H1 (cell line): ENCODE measurements at regions not wholly inside any gene's neighbourhood (a gene's known extent, or its start where the extent isn't known, plus 50 kb on each side); places are given as distances from the start of the nearest gene placed in this dataset.

Experiments used
- ASH2L ChIP-seq: fragments of 200-600, 300-600 bp; sonication (generic); IDR thresholded peaks from one replicate; pipeline ENCODE4 v1.7.1; 2017; ENCODE audit warnings: low read length
- BCL11A ChIP-seq, 2 experiments: IDR thresholded peaks; one replicate each; pipeline ENCODE4 v1.6.1; 2011; ENCODE audit warnings: low read depth in 2 of 2, low read length in 2 of 2, mild to moderate bottlenecking in 2 of 2
- CREB1 ChIP-seq: IDR thresholded peaks from 2 replicates; pipeline ENCODE4 v1.6.1; 2012; ENCODE audit warnings: inconsistent platforms
- CTCF ChIP-seq, 3 experiments: IDR thresholded peaks; 1 replicate in 2 of 3; 2 replicates in 1 of 3; pipeline versions ENCODE4 v1.5.1 to v1.6.1; 2011; ENCODE audit warnings: low read length in 3 of 3, mild to moderate bottlenecking in 3 of 3, inconsistent platforms in 2 of 3, low read depth in 1 of 3, moderate library complexity in 1 of 3; ENCODE audit not compliant: insufficient read depth in 1 of 3; ENCODE audit errors: control extremely low read depth in 1 of 3
- EP300 ChIP-seq, 2 experiments: IDR thresholded peaks; 1 replicate in 1 of 2; 2 replicates in 1 of 2; pipeline ENCODE4 v1.6.1; 2011 to 2012; ENCODE audit warnings: low read depth in 2 of 2, low read length in 2 of 2, mild to moderate bottlenecking in 2 of 2, borderline replicate concordance in 1 of 2, inconsistent platforms in 1 of 2, moderate library complexity in 1 of 2
- EZH2 ChIP-seq: fragments of 200-600 bp; sonication (generic); IDR thresholded peaks from 2 replicates; pipeline ENCODE4 v1.7.1; 2012; ENCODE audit warnings: low read depth, mild to moderate bottlenecking, moderate library complexity, low read length, inconsistent platforms; ENCODE audit not compliant: severe bottlenecking
- FOSL1 ChIP-seq: IDR thresholded peaks from 2 replicates; pipeline ENCODE4 v1.6.1; 2011; ENCODE audit warnings: mild to moderate bottlenecking, low read depth, low read length, moderate library complexity; ENCODE audit not compliant: insufficient read depth
- POLR2A ChIP-seq, 2 experiments: IDR thresholded peaks; 1 replicate in 1 of 2; 2 replicates in 1 of 2; pipeline ENCODE4 v1.6.1; 2011; ENCODE audit warnings: low read depth in 2 of 2, low read length in 2 of 2, mild to moderate bottlenecking in 2 of 2; ENCODE audit errors: control extremely low read depth in 1 of 2

GRCh38 chr2:81462420-81462819 is 1157.9 kb upstream of the LRRTM1 start:
- TF ChIP-seq FOSL1 (no peak), EZH2 (no peak), EP300 (IDR thresholded peaks at IDR 0.05; ENCODE audit: borderline replicate concordance in 1 of 2, low read depth in 2 of 2, low read length in 2 of 2) (no peak), CTCF (IDR thresholded peaks at IDR 0.05; ENCODE audit: control extremely low read depth in 1 of 3, insufficient read depth in 1 of 3, low read depth in 1 of 3, low read length in 3 of 3) (no peak), POLR2A (IDR thresholded peaks at IDR 0.05; ENCODE audit: control extremely low read depth in 1 of 2, low read depth in 2 of 2, low read length in 2 of 2) (no peak), BCL11A (IDR thresholded peaks at IDR 0.05; ENCODE audit: low read depth in 2 of 2, low read length in 2 of 2) (no peak), CREB1 (no peak), ASH2L (no peak)
